IMR-90 (cell line): ENCODE measurements at regions not wholly inside any gene's neighbourhood (a gene's known extent, or its start where the extent isn't known, plus 50 kb on each side); places are given as distances from the start of the nearest gene placed in this dataset.
A peak's percentile ranks its signal among the peaks of the same experiment; 100 is the strongest.

ENCODE experiments used
- ATAC-seq: fragments of 200-7000 bp; cut with Tn5 transposase; 2 replicates; pipeline ENCODE4 v1.9.1; 2020; ENCODE audit warnings: low read depth, mild to moderate bottlenecking, moderate library complexity
- BruUV-seq: library from RNA; stranded (reverse); fragments of 400-500 nt; replicated peaks from 2 replicates; lab custom pipeline; 2021; lab: Mats Ljungman, UMichigan
- CTCF ChIA-PET: fragments of 300-600 bp; formaldehyde crosslinking; extraction: SDS; loops from one replicate; lab custom pipeline; 2021; ENCODE audit warnings: antibody characterized with exemption; lab: Yijun Ruan, JAX
- POLR2A ChIA-PET: fragments of 300-600 bp; sonication (Branson Sonifier 250); formaldehyde crosslinking; loops from one replicate; lab custom pipeline; 2022; ENCODE audit warnings: antibody characterized with exemption; ENCODE audit not compliant: unreplicated experiment; lab: Charles Lee
- DNase-seq: peaks from one replicate; pipeline ENCODE4 v3.0.0; 2013
- H2AFZ ChIP-seq: replicated peaks from 2 replicates; pipeline ENCODE3; 2013; ENCODE audit warnings: low read length, mild to moderate bottlenecking; ENCODE audit not compliant: poor library complexity
- H2AK5ac ChIP-seq: 2 replicates; pipeline ENCODE4 v1.6.1; 2013; ENCODE audit warnings: low read depth, low read length, inconsistent platforms
- H2AK9ac ChIP-seq: replicated peaks from 2 replicates; pipeline ENCODE3; 2013; ENCODE audit warnings: mild to moderate bottlenecking, low read depth, low read length, moderate library complexity; ENCODE audit not compliant: poor library complexity
- H2BK120ac ChIP-seq: 2 replicates; pipeline ENCODE4 v1.6.1; 2013; ENCODE audit warnings: low read depth, low read length, inconsistent platforms
- H2BK15ac ChIP-seq: 3 replicates; pipeline ENCODE4 v1.6.1; 2013; ENCODE audit warnings: low read depth, low read length, inconsistent platforms
- H2BK20ac ChIP-seq: 2 replicates; pipeline ENCODE4 v1.6.1; 2013; ENCODE audit warnings: low read depth, mild to moderate bottlenecking, inconsistent platforms, low read length, moderate library complexity
- H2BK5ac ChIP-seq: 2 replicates; pipeline ENCODE4 v1.6.1; 2013; ENCODE audit warnings: mild to moderate bottlenecking, low read depth, low read length, inconsistent platforms; ENCODE audit not compliant: poor library complexity, severe bottlenecking
- H3K14ac ChIP-seq: replicated peaks from 2 replicates; pipeline ENCODE4 v1.6.1; 2013; ENCODE audit warnings: low read depth, low read length, inconsistent platforms
- H3K18ac ChIP-seq: 2 replicates; pipeline ENCODE4 v1.6.1; 2013; ENCODE audit warnings: low read depth, low read length, control low read depth
- H3K23ac ChIP-seq: 2 replicates; pipeline ENCODE4 v1.6.1; 2013; ENCODE audit warnings: low read depth, low read length, inconsistent platforms
- H3K27ac ChIP-seq: 2 replicates; pipeline ENCODE4 v1.5.1; 2013; ENCODE audit warnings: mild to moderate bottlenecking, control low read depth, low read length; ENCODE audit not compliant: insufficient read depth
- H3K27me3 ChIP-seq: 2 replicates; pipeline ENCODE4 v1.6.1; 2013; ENCODE audit warnings: low read length; ENCODE audit not compliant: control insufficient read depth, insufficient read depth
- H3K36me3 ChIP-seq: 2 replicates; pipeline ENCODE4 v1.6.1; 2013; ENCODE audit warnings: low read length, mixed read lengths; ENCODE audit not compliant: control insufficient read depth, insufficient read depth
- H3K4ac ChIP-seq: 2 replicates; pipeline ENCODE4 v1.6.1; 2013; ENCODE audit warnings: low read depth, low read length, inconsistent platforms
- H3K4me1 ChIP-seq: 2 replicates; pipeline ENCODE4 v1.6.1; 2013; ENCODE audit warnings: low read length, mixed read lengths; ENCODE audit not compliant: control insufficient read depth, insufficient read depth
- H3K4me2 ChIP-seq: 2 replicates; pipeline ENCODE4 v1.6.1; 2013; ENCODE audit warnings: low read depth, mild to moderate bottlenecking, control low read depth, low read length, moderate library complexity
- H3K4me3 ChIP-seq: 2 replicates; pipeline ENCODE4 v1.5.1; 2013; ENCODE audit warnings: low read depth, mild to moderate bottlenecking, control low read depth, low read length, moderate library complexity; ENCODE audit not compliant: insufficient read depth
- H3K56ac ChIP-seq: 2 replicates; pipeline ENCODE4 v1.6.1; 2013; ENCODE audit warnings: low read length, inconsistent platforms; ENCODE audit not compliant: insufficient read depth; ENCODE audit errors: extremely low read depth
- H3K79me1 ChIP-seq, 2 experiments: 2 replicates each; pipeline ENCODE4 v1.6.1; 2013; ENCODE audit warnings: low read length in 2 of 2, inconsistent platforms in 1 of 2, low read depth in 1 of 2
- H3K9ac ChIP-seq: 2 replicates; pipeline ENCODE4 v1.6.1; 2013; ENCODE audit warnings: low read depth, low read length, control low read depth
- H3K9me1 ChIP-seq: 2 replicates; pipeline ENCODE4 v1.6.1; 2013; ENCODE audit warnings: low read length, inconsistent platforms; ENCODE audit not compliant: insufficient read depth
- H3K9me3 ChIP-seq: 2 replicates; pipeline ENCODE4 v1.6.1; 2013; ENCODE audit warnings: low read length; ENCODE audit not compliant: control insufficient read depth, insufficient read depth
- H4K20me1 ChIP-seq: 2 replicates; pipeline ENCODE4 v1.6.1; 2013; ENCODE audit warnings: low read length, inconsistent platforms; ENCODE audit not compliant: insufficient read depth
- H4K5ac ChIP-seq: 2 replicates; pipeline ENCODE4 v1.6.1; 2013; ENCODE audit warnings: mild to moderate bottlenecking, low read depth, low read length, control low read depth
- H4K8ac ChIP-seq, 2 experiments: 2 replicates each; pipeline ENCODE4 v1.6.1; 2013; ENCODE audit warnings: low read depth in 2 of 2, low read length in 2 of 2, control low read depth in 1 of 2, inconsistent platforms in 1 of 2
- H4K91ac ChIP-seq: 2 replicates; pipeline ENCODE4 v1.6.1; 2013; ENCODE audit warnings: low read depth, low read length, inconsistent platforms; ENCODE audit not compliant: insufficient read depth
- CEBPB ChIP-seq: IDR thresholded peaks from 2 replicates; pipeline ENCODE4 v1.6.1; 2012; ENCODE audit warnings: low read depth, low read length, improper control_type of control experiment
- CHD1 ChIP-seq: IDR thresholded peaks from 2 replicates; pipeline ENCODE4 v1.6.1; 2012; ENCODE audit warnings: low read depth, low read length, improper control_type of control experiment
- ELK1 ChIP-seq: fragments of 150-350 bp; IDR thresholded peaks from 2 replicates; pipeline ENCODE4 v1.6.1; 2016; ENCODE audit warnings: low read depth, mild to moderate bottlenecking, low read length, moderate library complexity, borderline replicate concordance
- FOS ChIP-seq: fragments of 150-350 bp; IDR thresholded peaks from 2 replicates; pipeline ENCODE4 v1.6.1; 2016; ENCODE audit warnings: low read depth, low read length
- MAFK ChIP-seq: IDR thresholded peaks from 2 replicates; pipeline ENCODE4 v1.6.1; 2012; ENCODE audit warnings: low read depth, low read length, improper control_type of control experiment
- MAZ ChIP-seq: IDR thresholded peaks from 2 replicates; pipeline ENCODE4 v1.6.1; 2012; ENCODE audit warnings: low read depth, mild to moderate bottlenecking, low read length, improper control_type of control experiment, moderate library complexity, borderline replicate concordance
- MXI1 ChIP-seq: IDR thresholded peaks from 2 replicates; pipeline ENCODE4 v1.6.1; 2012; ENCODE audit warnings: low read depth, mild to moderate bottlenecking, low read length, moderate library complexity, borderline replicate concordance
- NFE2L2 ChIP-seq: fragments of 150-350 bp; IDR thresholded peaks from 2 replicates; pipeline ENCODE4 v1.6.1; 2016; ENCODE audit warnings: low read depth, mild to moderate bottlenecking, low read length
- RAD21 ChIP-seq: IDR thresholded peaks from 2 replicates; pipeline ENCODE4 v1.6.1; 2012; ENCODE audit warnings: low read length, improper control_type of control experiment
- RCOR1 ChIP-seq: IDR thresholded peaks from 2 replicates; pipeline ENCODE4 v1.6.1; 2012; ENCODE audit warnings: mild to moderate bottlenecking, low read length, improper control_type of control experiment; ENCODE audit not compliant: insufficient replicate concordance
- RFX5 ChIP-seq: IDR thresholded peaks from 2 replicates; pipeline ENCODE4 v1.8.0; 2012; ENCODE audit warnings: low read depth, mild to moderate bottlenecking, low read length, moderate library complexity
- SMC3 ChIP-seq: fragments of 150-350 bp; IDR thresholded peaks from 2 replicates; pipeline ENCODE4 v1.6.1; 2016; ENCODE audit warnings: low read depth, mild to moderate bottlenecking, antibody characterized with exemption, low read length, moderate library complexity
- WGBS, 2 experiments: methylation state at CpG; one replicate each; pipeline versions ENCODE4 v1.1.5 to v1.1.7; 2013; ENCODE audit warnings: missing lambda C conversion rate in 2 of 2; ENCODE audit not compliant: insufficient read length in 1 of 2; ENCODE audit errors: extremely low coverage in 2 of 2; 5-methylcytosine and 5-hydroxymethylcytosine counted together
- dilution Hi-C: fragments of 300-500 bp; cut with HindIII; formaldehyde crosslinking; loops from one replicate; pipeline ENCODE4 v1.14.3; 2018; ENCODE audit warnings: low sequenced_read_pairs; ENCODE audit not compliant: unreplicated experiment
- in situ Hi-C: fragments of 300-500 bp; cut with MboI; formaldehyde crosslinking; loops from 3 replicates; pipeline ENCODE4 v1.14.3; 2019; ENCODE audit warnings: low sequenced_read_pairs, inconsistent platforms, mixed read lengths
- intact Hi-C: fragments of 100-400 bp; cut with micrococcal nuclease; formaldehyde crosslinking; loops from 2 replicates; pipeline ENCODE4 v1.10.0; 2022

GRCh38 chr7:81507221-81507620 is 262.6 kb downstream of the HGF start:
- ATAC-seq (no peak), DNase-seq (no peak)
- peak overlapping the region; percentile 69; the same call in 1 of the 2 replicates for H4K5ac ChIP-seq
- H3K23ac ChIP-seq = no peak overlapping the region
- no peak overlapping the region for H3K4ac ChIP-seq
- intact Hi-C loops (no loop called here), dilution Hi-C loops (no loop called here), in situ Hi-C loops (no loop called here)
- no TSS peak for BruUV-seq
- no peak overlapping the region for H2BK5ac ChIP-seq
- H3K4me1 ChIP-seq = no peaks in the 10 kb centered on the region
- peak overlapping the region; percentile 84; the same call in 1 of the 2 replicates for H3K18ac ChIP-seq
- 0 out of 2 replicates have a peak overlapping the region, but pooled peaks have one; percentile 8 for H3K14ac ChIP-seq
- peak overlapping the region; percentile 61; the same call in 1 of the 2 replicates for H2BK120ac ChIP-seq
- H3K4me3 ChIP-seq = no peak overlapping the region
- H3K9me1 ChIP-seq = no peaks in the 10 kb centered on the region
- peak overlapping the region; percentile 87; the same call in 1 of the 3 replicates for H2BK15ac ChIP-seq
- ChIA-PET POLR2A (no interaction called here), CTCF (interaction anchor here (0.5 kb wide), 1 partner anchor 254 kb away, joined by 3 read pairs; no protein-coding TSS in a partner anchor)
- no CpG with 5 or more reads among the region's 2 CpGs for WGBS, 2 experiments
- no peaks in the 10 kb centered on the region for H3K27me3 ChIP-seq
- H3K79me1 ChIP-seq = no peaks in the 10 kb centered on the region
- no peak overlapping the region; a peak in 1 of 4 replicates for H4K8ac ChIP-seq
- H2AK5ac ChIP-seq = no peak overlapping the region
- H3K9ac ChIP-seq = no peak overlapping the region
- H2BK20ac ChIP-seq = no peak overlapping the region
- H3K36me3 ChIP-seq = no peaks in the 10 kb centered on the region
- no peak for TF ChIP-seq MAZ
- TF ChIP-seq MAFK = no peak
- TF ChIP-seq CHD1 = no peak
- TF ChIP-seq FOS = no peak
- TF ChIP-seq RCOR1 = no peak
- no peak for TF ChIP-seq MXI1
- TF ChIP-seq CEBPB = no peak
- no peak for TF ChIP-seq NFE2L2
- no peak for TF ChIP-seq SMC3
- TF ChIP-seq RAD21 = no peak
- TF ChIP-seq RFX5 = no peak
- no peak for TF ChIP-seq ELK1
- H3K9me3 ChIP-seq = no peaks in the 10 kb centered on the region; the same call in 1 of the 2 replicates
- H4K20me1 ChIP-seq = no peaks in the 10 kb centered on the region
- no peak overlapping the region for H3K56ac ChIP-seq
- H2AK9ac ChIP-seq = no peak overlapping the region
- no peak overlapping the region for H3K27ac ChIP-seq
- peak overlapping the region; percentile 41; the same call in 1 of the 2 replicates for H4K91ac ChIP-seq
- no peak overlapping the region for H2AFZ ChIP-seq
- H3K4me2 ChIP-seq = no peak overlapping the region
